ENCODE measurements at regions not wholly inside any gene's neighbourhood (a gene's known extent, or its start where the extent isn't known, plus 50 kb on each side); places are given as distances from the start of the nearest gene placed in this dataset.

GRCh38 chr6:139588734-139589593 is 214.5 kb upstream of the CITED2 start:
- no peak for DNase-seq (ENCODE audit: low spot score)

GRCh38 chr6:139588076-139588639 is 213.7 kb upstream of the CITED2 start:
- in situ Hi-C loops (cut with HindIII; ENCODE audit: low sequenced_read_pairs) = no loop called here
- no peak for DNase-seq (ENCODE audit: low spot score)

More at GRCh38 chr6:139588734-139589593, 214.5 kb upstream of the CITED2 start:
- in situ Hi-C loops (cut with HindIII; ENCODE audit: low sequenced_read_pairs) = no loop called here

DNA sequence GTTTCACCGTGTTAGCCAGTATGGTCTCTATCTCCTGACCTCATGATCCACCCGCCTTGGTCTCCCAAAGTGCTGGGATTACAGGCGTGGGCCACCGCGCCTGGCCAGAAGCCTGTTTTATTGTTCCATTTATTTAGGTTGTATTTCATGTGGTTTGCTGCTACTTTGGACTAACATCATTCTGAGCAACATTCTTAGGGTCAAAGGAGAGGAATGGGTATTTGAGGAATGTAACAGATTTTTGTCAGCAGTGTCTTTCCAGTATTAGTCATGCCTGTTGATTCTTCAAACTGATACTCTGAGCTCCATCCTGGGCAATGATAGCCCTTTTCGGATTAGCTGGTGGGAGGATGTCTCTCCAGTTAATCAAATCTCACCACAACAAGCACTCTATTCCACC is 213.0 kb upstream of the CITED2 start:
- in situ Hi-C loops (cut with HindIII; ENCODE audit: low sequenced_read_pairs) = no loop called here
- DNase-seq (ENCODE audit: low spot score) = no peak

GRCh38 chr6:139586273-139586672 is 211.8 kb upstream of the CITED2 start:
- in situ Hi-C loops (cut with HindIII; ENCODE audit: low sequenced_read_pairs) = no loop called here
- DNase-seq (ENCODE audit: low spot score) = no peak

DNA sequence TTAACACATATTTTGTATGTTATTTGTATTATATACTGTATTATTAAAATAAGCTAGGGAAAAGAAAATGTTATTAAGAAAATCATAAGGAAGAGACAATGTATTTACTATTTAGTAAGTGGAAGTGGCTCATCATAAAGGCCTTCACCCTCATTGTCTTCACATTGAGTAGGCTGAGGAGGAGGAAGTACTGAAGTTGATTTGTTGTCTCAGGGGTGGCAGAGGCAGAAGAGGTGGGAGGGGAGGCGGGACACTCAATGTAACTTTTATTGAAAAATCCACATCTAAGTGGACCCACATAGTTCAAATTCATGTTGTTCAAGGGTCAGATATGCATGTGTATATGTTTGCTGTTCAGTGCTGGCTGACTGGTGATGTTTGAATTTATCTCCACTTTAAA is 210.2 kb upstream of the CITED2 start:
- in situ Hi-C loops (cut with HindIII; ENCODE audit: low sequenced_read_pairs) = no loop called here
- no peak for DNase-seq (ENCODE audit: low spot score)

- in situ Hi-C loops (cut with HindIII; ENCODE audit: low sequenced_read_pairs) = no loop called here
- no peak for DNase-seq (ENCODE audit: low spot score)
Observed at GRCh38 chr6:139583420-139583819, 209.0 kb upstream of the CITED2 start.

DNA sequence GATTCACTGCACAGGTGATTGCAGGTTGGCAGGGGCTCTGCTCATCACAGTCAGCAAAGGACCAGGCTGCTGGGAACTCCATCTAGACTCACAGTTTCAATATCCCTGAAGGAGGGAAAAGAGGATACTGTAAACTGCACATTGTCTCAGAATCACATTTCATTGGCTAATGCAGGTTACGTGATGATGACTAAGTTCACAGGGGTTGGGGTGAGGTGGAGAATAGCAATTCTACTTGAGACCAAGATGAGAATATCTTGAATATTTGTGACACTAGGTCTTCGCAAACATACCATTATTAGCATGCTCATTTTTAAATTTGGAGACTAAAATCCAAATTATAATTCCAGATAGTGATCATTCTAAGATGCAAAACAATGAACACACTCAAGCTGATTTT is 208.5 kb upstream of the CITED2 start:
- in situ Hi-C loops (cut with HindIII; ENCODE audit: low sequenced_read_pairs) = no loop called here
- DNase-seq (ENCODE audit: low spot score) = no peak

GRCh38 chr6:139581485-139581865 is 207.0 kb upstream of the CITED2 start:
- no peak for DNase-seq (ENCODE audit: low spot score)
- in situ Hi-C loops (cut with HindIII; ENCODE audit: low sequenced_read_pairs) = no loop called here

- DNase-seq (ENCODE audit: low spot score) = no peak
- in situ Hi-C loops (cut with HindIII; ENCODE audit: low sequenced_read_pairs) = no loop called here
Observed at GRCh38 chr6:139580592-139581484, 206.4 kb upstream of the CITED2 start.

DNA sequence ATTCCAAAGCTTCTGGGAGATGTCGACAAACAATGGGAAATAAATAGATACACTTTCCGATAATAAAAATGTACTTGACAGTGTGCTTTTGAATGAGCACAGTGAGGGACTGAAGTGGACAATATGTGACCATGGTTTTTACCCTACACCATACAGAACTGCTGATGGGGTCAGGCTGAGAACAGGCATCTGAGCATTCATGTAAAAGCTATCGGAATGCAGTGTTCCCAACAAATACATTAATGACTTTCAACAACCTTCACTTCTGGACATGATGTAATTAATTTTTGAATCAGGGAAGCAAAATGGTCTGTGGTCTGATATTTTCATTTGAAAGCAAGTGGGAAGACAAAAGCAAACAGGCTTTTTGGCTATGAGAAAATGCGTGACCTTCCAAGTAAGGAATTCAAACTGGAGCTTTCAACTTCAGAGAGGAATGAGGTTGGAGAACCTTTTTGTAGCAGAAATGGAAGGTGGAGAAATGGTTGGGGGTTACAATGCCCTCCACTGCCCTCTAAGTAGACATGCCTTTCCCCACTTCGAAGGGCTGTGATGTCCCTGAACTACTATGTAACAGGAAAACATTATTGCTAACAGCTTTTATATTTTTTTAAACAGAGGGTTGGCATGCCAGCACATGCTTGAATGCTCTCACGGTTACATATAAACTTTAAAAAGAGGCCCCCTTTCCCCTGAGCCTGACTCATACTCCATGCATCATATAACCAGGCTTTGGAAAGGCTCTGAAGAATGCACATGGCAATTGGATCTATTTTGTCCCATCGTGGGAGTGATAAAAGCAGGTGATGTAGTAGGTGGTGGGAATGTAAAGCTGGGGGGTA is 203.5 kb upstream of the CITED2 start:
- no peak for DNase-seq (ENCODE audit: low spot score)
- in situ Hi-C loops (cut with HindIII; ENCODE audit: low sequenced_read_pairs) = no loop called here

- no peak for DNase-seq (ENCODE audit: low spot score)
- in situ Hi-C loops (cut with HindIII; ENCODE audit: low sequenced_read_pairs) = no loop called here
Observed at GRCh38 chr6:139577124-139577762, 202.8 kb upstream of the CITED2 start.

- DNase-seq (ENCODE audit: low spot score) = no peak
- in situ Hi-C loops (cut with HindIII; ENCODE audit: low sequenced_read_pairs) = no loop called here
Observed at GRCh38 chr6:139572001-139572400, 197.6 kb upstream of the CITED2 start.

DNA sequence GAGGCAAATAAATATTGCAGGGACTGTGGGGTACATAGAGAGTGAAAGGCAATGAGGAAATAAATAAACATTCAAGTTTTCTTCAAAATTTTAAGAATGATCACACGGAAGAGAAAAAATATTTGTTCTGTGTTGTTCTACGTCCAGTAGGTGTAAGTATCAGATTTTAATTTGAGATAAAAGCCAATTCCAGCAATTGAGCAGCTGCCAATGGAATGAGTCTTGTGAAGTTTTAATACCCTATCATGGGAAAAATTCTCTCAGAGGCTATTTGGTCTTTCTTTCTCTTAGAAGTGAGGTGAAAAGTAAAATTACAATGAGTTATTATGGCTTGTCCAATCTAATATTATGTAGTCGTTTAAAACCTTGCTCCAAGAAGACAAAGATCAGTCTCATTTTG is 195.7 kb upstream of the CITED2 start:
- in situ Hi-C loops (cut with HindIII; ENCODE audit: low sequenced_read_pairs) = no loop called here
- DNase-seq (ENCODE audit: low spot score) = no peak

GRCh38 chr6:139569566-139569965 is 195.1 kb upstream of the CITED2 start:
- DNase-seq (ENCODE audit: low spot score) = no peak
- in situ Hi-C loops (cut with HindIII; ENCODE audit: low sequenced_read_pairs) = no loop called here

GRCh38 chr6:139568956-139569538 is 194.6 kb upstream of the CITED2 start:
- no peak for DNase-seq (ENCODE audit: low spot score)
- in situ Hi-C loops (cut with HindIII; ENCODE audit: low sequenced_read_pairs) = no loop called here

- no peak for DNase-seq (ENCODE audit: low spot score)
- in situ Hi-C loops (cut with HindIII; ENCODE audit: low sequenced_read_pairs) = no loop called here
Observed at GRCh38 chr6:139568151-139568955, 193.9 kb upstream of the CITED2 start.

DNA sequence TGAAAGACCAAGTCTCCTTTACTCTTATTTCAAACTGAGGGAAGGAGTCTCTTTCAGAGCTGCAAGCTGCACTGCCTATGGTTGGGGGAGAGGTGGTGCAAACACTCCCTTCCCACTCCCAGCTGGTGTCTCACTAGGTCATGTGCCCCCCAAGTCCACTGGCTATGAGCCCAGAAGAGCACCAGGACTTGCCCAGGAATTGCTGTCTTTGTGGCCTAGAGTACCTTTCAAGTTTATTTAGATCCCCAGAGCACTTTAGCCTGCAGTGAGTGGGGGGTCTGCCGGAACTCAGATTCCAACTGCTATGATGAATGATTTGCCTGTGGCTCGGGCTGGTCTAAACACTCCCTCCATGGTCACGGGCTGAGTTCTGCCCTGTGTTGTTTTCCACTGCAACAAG is 192.6 kb upstream of the CITED2 start:
- in situ Hi-C loops (cut with HindIII; ENCODE audit: low sequenced_read_pairs) = no loop called here
- DNase-seq (ENCODE audit: low spot score) = no peak

DNA sequence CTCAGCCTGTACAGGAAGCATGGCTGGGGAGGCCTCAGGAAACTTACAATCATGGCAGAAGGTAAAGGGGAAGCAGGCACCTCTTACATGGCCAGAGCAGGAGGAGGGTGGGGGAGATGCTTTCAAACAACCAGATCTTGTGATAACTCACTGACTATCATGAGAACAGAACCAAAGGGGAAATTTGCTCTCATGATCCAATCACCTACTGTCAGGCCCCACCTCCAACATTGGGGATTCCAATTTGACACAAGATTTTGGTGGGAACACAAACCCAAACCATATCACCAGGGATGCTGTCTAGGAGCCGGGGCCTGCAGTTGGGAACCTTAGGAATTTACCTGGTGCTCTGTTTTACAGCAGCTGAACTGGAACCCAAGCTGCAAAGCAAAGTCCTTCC is 191.1 kb upstream of the CITED2 start:
- in situ Hi-C loops (cut with HindIII; ENCODE audit: low sequenced_read_pairs) = no loop called here
- DNase-seq (ENCODE audit: low spot score) = no peak
